ENCODE measurements at regions not wholly inside any gene's neighbourhood (a gene's known extent, or its start where the extent isn't known, plus 50 kb on each side); places are given as distances from the start of the nearest gene placed in this dataset.

DNA sequence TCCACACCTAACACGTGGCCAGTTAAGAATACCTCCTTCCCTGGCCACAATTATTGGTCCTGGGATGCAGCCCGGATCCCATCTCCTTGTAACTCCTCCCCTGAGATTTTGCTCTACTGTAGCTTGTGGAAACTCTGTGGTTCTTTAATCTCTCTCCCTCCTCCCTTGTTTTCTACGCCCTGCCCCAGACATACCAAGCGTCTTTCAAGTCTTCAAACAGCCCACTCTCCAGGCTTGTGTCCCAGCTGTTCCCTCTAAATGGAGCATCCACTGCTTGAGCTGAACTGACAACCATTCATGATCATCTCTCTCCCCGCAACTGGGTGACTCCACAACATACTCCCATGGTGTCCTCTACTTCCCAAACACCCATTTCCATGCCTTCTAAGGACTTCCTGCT is 111.6 kb downstream of the SIPA1L2 start:
- DNase-seq = no peak

DNA sequence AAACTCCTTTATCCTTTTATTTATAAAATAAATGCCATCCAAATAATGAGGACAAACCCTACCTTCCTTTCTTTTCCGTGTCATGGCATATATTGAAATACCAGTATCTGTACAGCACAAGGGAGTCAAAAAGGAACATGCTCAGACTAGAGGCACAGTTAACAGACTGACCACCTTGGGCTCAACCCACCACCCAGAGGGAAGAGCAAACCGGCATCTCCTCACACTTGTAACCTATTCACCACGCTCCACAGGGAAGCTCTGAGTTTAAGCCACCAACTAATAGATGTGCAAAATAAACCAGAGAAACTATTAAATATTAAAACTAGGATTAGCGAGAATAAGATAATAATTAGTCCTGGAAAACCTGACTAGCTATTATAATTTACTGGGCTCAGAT is 112.7 kb downstream of the SIPA1L2 start:
- DNase-seq = no peak

GRCh38 chr1:232515706-232516105 is 114.2 kb downstream of the SIPA1L2 start:
- DNase-seq = no peak

GRCh38 chr1:232512712-232513111 is 117.2 kb downstream of the SIPA1L2 start:
- DNase-seq = no peak

GRCh38 chr1:232511172-232511571 is 118.8 kb downstream of the SIPA1L2 start:
- DNase-seq = no peak

DNA sequence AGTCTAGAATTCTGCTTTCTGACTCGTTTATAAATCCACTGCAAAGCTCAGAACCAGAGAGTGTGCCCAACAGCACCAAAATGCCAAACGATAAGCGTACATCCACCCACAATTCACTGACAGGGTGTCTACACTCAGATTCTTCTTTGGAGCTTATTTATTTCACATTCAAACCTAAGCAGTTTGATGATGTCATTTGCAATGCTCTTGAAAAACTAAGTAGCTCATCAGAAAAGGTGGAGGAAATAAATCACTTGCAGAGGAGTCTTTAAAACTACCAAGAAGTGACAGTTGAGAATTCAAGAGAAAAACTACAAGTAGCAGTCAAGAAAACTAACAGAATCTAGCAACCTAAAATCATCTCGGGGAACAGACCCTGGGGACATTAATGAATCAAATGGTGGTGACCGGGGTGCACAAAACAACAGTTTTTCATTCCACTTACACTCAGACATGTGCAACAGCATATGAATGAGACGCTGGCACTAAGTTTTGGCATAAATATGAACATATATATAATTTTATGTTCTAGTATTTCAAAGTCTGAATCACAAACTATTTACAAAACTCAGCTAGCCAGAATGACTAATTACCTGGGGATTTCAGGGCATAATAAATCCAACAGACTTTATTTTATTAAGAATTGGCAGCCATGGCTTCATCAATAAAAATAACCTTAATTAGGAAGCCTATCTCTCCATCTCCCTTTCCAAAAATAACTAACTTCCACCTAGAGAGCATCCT is 119.4 kb downstream of the SIPA1L2 start:
- no peak for DNase-seq

DNA sequence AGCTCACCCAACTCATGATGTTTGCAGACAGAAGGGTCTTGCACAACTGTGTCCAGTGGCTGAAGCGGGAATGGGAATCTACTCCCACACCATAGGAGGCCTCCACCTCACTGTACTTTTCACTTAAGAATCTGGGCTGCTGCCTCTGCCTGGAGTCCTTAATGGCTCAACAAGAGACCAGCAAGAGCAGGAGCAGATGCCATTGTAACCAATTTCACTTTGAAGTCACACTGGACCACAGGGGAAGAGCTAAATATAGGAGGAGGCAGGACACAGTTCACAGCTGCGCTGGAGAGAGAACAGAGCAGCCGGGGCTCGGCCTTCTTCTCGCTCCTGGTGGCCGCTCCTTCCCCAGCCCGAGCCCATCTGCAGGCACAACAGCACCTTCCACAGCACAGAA is 120.4 kb downstream of the SIPA1L2 start:
- no peak for DNase-seq

GRCh38 chr1:232508130-232508701 is 121.7 kb downstream of the SIPA1L2 start:
- DNase-seq = no peak

DNA sequence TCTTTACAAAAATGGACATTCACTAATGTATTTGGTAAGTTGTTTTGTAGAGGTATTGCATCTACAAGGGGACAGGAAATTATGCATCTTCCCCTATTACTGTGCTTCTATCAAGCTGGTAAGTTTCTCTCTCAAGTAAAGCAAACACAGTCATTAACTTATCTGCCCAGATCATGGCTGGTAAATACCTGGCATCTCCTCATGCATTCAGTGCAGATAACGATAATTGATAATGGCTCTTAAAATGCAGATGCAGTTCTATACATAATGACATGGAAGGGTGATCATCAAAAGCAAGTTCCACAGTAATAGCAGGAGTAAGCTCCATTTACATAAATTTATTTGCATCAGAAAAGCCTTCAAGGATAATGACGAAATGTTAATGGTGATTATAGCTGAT is 122.4 kb downstream of the SIPA1L2 start:
- no peak for DNase-seq

DNA sequence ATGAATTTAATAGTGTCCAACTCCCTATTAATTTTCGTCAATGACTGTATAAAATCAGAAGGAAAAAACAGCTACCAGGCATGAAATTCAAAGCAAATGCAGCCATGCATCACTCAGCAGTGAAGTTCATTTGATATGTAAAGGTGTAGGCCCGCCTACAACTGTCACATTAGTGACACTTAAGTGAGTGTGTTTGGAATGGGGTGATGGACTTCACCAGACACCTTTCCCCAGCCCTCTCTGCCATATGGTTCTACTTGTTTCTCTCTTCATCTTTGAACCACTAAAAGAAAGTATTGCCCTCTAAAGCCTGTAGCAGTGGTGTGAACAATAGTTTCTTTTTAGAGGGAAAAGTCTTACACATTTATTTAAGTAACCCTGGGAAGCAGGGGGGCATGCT is 124.0 kb downstream of the SIPA1L2 start:
- no peak for DNase-seq

GRCh38 chr1:232504651-232505050 is 125.3 kb downstream of the SIPA1L2 start:
- no peak for DNase-seq

- no peak for DNase-seq
Observed at GRCh38 chr1:232503497-232503896, 126.4 kb downstream of the SIPA1L2 start.

GRCh38 chr1:232501854-232502253 is 128.1 kb downstream of the SIPA1L2 start:
- no peak for DNase-seq

DNA sequence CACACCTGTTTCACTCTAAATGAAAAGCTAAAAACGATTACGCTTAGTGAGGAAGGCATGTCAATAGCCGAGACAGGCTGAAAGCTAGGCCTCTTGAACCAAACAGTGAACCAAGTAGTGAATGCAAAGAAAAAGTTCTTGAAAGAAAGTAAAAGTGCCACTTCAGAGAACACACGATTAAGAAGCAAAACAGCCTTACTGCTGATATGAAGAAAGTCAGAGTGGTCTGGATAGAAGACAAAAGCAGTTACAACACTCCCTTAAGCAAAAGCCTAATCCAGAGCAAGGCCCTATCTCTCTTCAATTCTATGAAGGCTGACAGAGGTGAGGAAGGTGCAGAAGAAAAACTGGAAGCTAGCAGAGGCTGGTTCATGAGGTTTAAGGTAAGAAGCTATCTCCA is 130.7 kb downstream of the SIPA1L2 start:
- DNase-seq = no peak

GRCh38 chr1:232493869-232494268 is 136.1 kb downstream of the SIPA1L2 start:
- no peak for DNase-seq

- DNase-seq = no peak
Observed at GRCh38 chr1:232489256-232489655, 140.7 kb downstream of the SIPA1L2 start.

- no peak for DNase-seq
Observed at GRCh38 chr1:232487236-232487635, 142.7 kb downstream of the SIPA1L2 start.

DNA sequence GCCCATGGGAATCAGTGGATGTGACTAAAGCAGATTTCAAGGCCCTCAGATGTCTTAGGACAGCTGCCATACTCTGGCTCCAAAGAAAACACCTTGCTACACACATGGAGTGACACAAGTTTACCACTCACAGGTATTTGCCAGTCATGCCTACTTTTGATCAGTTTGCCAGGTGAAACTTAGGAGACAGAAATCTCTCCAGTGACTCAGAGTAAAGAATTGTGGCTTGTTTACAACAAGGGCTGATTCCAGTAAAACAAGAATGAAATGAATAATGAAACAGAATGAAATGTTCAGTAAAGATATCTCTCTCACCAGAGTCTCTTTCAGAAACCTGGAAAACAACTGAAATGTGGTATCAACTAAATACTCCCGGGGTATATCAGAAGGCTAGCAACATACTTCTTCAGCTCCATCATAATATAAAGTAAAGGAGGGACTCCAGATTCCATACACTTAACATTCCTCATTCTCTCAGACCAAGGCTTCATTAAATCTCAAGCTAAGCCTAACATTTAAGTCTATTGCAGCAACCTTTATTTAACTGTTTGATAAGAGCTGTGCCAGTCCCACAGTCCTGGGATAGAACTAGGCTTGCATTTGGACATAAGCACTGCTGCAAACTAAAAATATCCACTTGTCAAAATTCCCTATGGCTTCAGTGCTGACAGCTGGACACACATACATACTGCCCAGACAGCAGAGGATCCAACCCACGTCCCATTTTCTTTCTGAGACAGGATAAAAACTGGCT is 143.3 kb downstream of the SIPA1L2 start:
- DNase-seq = no peak

DNA sequence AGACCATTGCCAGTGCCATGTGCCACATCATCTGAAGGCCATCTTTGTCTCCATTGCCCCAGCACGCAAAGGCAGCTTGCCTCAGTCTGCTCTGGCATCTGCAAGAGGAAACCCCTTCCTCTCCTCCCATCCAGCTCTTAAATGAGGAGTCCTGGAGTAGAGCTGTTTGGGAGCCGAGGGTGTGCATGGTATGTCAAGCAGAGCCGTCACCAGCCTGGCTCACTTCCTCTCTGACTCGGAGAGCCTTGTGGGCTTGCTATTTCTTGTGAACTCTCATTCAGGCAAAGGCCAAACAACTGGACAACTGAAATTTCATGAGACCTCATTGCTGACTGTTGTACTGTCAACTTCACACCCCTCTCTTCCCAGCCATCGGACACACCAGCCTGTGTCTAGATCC is 143.9 kb downstream of the SIPA1L2 start:
- no peak for DNase-seq

DNA sequence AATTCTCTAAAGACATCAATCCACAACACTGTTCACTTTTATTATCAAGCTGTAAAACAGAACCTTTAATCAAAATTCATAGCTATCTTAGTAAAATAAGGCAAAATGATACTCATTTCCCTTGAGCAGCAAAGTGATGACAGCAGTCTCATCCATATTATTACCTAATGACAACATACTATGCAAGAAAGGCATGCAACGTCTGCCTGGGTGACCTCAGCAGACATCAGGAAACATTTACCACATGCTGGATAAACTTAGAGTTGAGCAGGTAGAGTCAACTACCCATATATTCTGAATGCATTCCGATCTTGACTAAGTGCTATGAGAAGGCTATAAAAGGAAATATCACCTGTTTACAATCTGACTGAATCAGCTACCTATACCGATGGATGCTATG is 145.1 kb downstream of the SIPA1L2 start:
- DNase-seq = no peak

GRCh38 chr1:232483826-232484225 is 146.1 kb downstream of the SIPA1L2 start:
- no peak for DNase-seq

DNA sequence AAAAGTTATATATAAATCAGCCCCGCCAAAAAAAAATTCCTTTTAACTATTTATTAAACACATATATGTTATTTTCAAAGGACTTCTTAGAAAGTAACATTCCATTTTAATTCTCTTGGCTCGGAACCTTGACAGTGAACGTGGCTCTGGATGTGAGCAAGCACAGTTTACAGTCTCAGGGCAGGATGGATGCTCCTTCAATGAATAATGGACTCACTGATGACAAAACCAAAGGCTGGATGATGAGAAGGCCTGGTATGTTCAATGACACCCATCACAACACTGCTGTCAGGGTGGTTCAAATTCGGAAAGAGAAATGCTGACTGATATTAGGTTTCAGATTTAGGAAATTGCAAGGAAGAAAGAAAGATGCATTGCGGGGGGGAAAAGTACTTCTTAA is 148.8 kb downstream of the SIPA1L2 start:
- DNase-seq = no peak

- no peak for DNase-seq
Observed at GRCh38 chr1:232477728-232478127, 152.2 kb downstream of the SIPA1L2 start.

DNA sequence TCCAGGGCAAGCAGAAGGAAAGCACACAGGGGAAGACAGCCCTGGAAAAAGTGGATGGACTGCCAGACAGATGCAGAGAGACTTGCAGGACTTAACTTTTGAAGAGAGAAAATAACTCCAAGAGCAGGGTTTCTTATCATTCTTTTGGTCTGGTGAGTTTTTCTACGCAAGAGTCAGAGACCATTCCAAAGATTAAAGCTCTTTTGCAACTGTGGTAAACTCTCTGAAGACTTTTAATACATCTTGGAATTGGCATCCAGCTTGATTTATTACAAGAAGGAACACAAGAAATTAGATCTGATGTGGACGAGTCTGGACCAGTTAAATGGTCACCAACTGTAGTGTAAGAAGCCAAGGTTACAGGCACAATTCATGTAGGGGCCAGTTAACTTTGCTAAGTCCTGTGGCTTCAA is 153.4 kb downstream of the SIPA1L2 start:
- no peak for DNase-seq
